ENCODE measurements at regions not wholly inside any gene's neighbourhood (a gene's known extent, or its start where the extent isn't known, plus 50 kb on each side); places are given as distances from the start of the nearest gene placed in this dataset.

DNA sequence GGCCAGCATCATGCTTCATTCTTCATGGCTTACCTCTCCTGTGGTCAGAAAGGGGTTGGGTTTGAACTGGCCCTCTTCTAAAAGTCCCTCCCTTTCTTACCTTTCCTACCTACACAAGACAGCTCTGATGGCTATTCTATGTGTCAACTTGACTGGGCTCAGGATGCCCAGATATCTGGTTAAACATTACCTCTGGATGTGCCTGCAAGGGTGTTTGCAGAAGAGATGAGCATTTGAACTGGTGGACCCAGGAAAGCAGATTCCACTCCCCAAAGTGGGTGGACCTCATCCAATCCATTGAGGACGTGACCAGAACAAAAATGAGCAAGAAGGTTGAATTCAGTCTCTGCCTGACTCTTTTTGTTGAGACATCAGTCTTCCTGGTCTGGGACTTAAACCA lies 79.0 kb upstream of the TCF7L2 start:
- DNase-seq, result no peak

DNA sequence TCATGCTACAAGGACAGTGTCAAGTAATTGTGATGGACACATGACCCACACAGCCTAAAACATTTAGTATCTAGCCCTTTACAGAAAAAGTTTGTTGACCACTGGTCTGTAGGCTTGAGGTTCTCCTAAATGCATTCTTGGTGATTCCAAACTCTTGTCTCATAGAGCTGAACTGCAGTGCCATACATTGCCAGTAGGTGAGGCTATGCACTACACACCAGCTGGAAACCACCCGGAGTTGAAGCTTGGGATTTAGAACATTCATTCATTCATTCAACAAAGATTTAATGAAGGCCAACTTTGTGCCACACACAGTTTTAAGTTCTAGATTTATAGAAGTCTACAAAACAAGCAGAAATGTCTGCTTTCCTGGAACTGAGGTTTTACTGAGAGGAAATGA lies 77.3 kb upstream of the TCF7L2 start:
- DNase-seq, result no peak

DNA sequence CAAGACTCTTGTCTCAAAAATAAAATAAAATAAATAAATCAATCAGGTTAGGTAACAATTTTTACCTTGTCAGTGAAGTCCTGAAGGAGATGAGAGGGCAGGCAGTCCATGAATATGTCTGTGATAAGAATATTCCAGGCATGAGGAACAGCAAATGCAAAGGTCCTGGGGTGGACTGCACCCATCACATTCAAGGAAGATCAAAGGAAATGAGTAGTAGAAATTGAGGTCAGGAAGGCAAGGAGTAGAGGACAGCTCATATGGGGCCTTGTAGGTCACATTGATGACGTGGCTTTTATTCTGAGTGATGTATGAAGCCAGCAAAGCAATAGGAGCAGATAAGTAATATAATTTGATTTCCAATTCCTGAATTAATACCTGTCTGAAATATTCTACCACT lies 76.5 kb upstream of the TCF7L2 start:
- DNase-seq, result no peak

DNA sequence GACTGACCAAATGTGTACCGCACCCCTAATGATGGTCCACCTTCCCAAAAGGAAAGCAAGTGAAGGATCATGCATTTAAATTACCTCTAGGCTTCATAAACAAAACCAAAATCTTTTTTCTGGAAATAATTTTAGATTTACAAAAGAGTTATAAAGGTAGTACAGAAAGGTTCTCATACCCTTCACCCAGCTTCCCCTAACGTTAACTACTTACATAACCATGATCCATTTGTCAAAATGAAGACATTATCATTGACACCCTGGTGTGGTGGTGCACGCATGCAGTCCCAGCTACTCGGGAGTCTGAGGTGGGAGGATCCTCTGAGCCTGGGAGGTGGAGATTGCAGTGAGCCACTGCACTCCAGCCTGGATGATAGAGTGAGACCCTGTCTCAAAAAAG lies 75.1 kb upstream of the TCF7L2 start:
- DNase-seq, result no peak

DNA sequence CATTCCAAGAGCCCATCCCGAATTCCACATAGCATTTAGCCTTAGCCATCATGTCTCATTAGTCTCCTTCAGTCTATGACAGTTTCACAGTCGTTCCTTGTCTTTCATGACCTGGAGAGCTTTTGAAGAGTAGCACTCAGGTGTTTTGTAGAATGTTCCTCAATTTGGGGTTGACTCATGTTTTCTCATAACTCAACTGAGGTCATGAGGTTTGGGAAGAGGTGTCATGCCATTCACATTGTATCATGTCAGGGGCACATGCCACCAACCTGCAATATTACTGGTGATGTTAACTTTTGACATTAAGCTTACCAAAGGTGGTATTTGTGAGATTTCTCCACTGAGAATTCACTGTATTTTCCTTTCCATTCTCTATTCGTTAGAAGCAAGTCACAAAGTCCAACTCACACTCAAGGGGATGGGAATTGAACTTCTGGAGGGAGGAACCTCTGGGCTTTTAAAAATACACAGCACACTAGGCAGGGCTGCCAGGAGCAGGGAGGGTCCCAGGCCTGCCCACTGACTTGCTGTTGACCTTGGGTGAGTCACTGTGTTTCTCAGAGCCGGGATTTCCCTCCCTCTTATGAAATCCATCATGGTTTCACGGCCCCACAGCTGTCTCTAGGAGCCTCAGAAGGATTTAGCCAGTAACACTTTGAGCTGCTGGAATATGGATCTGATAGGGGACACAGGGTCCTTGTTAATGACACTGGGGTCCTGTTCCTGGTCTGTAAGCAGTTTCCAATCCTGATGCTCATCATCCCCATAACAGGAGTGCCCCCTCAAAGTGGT lies 74.4 kb upstream of the TCF7L2 start:
- peak; percentile 53 for DNase-seq

DNA sequence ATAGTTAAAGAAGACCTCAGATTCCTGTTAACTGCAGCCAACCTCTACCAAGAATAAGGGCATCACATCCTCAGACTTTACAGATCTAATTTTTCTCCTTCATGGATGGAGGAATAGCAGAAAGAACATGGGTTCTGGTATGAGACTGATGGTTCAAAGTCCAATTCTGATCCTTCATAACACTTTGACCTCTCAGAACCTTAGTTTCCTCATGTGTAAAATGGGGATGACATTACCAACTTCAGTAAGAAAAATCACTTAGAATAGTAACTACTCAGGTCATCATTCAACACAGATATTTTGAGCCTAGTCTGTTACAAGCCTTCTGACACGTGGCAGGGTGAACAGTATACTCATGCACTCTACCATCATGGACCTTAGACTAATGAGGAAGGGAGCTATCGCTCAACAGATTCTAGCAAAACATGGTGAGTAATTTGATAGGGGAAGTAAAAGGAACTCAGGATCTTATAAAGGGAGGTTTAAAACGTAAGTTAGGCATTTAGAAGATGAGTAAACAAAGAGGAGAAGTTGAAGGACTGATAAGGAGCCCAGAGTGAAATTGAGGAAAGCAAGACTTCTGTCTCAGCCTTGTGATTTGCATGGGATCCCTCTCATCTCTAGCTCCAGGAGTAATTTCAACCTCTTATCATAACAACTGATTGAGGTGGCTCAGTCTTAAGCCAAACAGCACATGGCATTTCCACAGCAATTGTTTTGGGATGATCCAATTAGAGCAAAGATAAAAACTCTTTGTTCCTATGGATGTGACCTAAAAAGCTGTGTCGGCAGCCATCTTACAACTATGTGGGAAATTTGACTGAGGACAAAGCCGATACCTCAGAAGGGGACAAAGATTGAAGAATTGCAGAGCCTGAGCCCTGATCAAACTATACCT lies 69.2 kb upstream of the TCF7L2 start:
- DNase-seq, result no peak

DNA sequence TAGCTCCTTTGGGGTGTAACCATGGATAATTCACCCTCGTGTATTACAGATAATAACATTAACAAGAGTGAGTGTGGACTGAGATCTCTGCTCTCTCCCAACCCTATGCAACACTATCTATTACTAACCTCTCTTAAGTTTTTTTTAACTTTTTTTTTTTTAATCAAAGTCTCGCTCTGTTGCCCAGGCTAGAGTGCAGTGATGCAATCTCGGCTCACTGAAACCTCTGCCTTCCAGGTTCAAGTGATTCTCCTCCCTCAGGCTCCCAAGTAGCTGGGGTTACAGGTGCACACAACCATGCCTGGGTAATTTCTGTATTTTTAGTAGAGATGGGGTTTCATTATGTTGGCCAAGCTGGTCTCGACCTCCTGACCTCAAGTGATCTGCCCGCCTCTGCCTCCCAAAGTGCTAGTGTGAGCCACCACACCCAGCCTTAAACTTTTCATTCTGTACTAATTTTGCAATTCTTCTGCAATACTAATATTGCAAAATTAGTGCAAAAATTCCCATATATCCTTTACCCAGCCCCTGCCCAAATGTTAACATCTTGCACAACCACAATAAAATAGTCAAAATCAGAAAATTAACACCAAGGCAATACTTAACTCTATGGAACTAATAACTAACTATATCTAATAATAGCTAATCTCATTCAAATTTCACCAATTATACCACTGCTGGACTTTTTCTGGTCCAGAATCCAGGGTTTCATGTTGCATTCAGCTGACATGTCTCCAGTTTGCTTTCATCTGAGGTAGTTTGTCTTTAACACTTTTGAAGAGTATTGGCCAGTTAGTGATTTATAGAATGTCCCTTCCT lies 66.5 kb upstream of the TCF7L2 start:
- no peak for DNase-seq

DNA sequence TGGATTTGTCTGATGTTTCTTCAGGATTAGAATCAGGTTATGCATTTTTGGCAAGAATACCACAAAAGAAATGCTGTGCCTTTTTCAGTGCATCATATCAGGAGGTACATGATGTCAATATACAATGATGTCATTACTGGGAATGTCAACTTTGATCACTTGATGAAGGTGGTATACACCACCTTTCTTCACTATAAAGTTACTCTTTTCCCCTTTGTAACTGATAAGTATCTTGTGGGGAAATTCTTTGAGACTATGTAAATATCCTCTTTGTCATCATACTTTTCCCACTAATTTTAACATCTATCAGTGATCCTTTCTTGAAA lies 65.9 kb upstream of the TCF7L2 start:
- DNase-seq, result no peak

DNA sequence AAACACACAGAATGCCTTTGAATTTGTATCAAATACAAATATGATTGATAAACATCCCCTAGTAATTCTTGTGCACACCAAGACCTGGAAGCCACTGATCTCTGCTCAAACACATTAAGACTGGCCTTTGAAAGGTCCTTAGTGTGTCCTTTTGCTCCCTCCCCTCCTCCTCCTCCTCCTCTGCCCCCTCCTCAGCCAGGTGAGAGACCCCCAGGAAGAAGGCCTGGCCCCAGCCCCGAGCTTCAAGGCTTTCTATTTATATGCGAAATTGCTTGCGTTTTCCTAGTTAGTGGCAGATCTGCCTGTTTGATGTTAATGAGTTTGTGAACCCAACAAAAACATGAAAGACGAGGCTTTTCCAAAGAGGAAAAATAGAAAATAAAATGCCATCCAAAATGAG lies 63.6 kb upstream of the TCF7L2 start:
- no peak for DNase-seq

DNA sequence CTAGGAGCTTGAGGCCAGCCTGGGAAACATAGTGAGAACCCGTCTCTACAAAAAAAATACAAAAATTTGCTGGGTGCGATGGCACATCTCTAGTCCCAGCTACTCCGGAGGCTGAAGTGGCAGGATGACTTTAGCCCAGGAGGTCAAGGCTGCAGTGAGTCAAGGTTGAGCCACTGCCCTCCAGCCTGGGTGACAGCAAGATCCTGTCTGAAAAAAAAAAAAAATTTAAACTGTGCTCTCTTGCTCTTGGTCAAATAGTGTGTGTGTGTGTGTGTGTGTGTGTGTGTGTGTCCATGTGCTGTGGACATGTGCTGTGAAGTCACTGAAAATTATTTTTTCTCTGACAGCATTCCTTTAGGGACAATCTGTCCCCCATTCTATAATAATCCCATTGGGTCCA lies 62.1 kb upstream of the TCF7L2 start:
- DNase-seq, result no peak

DNA sequence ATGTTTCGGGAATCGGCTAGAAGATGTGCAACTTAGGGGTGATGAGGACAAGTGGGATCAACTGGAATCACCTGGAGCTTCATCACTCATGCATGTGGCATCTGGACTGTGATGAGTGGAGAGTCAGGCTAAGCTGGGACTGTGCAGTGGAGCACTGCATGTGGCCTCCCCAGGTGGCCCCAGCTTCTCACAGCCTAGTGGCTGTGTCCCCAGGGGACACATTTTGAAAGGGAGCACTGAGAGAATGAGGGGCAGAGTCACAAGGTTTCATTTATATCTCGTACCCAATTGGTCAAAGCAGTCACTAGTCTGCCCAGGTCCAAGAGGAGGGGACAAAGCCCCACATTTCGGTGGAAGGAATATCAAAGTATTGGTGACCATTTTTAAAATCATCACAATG lies 54.8 kb upstream of the TCF7L2 start:
- DNase-seq, result no peak

DNA sequence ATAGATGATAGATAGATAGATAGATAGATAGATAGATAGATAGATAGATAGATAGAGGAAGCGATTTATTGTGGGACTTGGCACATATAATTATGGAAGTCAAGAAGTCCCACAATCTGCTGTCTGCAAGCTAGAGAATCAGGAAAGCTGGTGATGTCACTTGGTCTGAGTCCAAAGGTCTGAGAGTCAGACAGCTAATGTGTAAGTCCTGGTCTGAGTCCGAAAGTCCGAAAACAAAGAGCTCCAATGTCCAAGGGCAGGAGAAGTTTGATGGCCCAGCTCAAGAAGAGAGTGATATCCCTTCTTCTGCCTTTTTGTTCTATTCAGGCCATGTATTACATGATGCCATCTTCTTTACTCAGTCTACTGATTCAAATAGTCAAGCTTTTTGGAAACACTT lies 53.8 kb upstream of the TCF7L2 start:
- no peak for DNase-seq

DNA sequence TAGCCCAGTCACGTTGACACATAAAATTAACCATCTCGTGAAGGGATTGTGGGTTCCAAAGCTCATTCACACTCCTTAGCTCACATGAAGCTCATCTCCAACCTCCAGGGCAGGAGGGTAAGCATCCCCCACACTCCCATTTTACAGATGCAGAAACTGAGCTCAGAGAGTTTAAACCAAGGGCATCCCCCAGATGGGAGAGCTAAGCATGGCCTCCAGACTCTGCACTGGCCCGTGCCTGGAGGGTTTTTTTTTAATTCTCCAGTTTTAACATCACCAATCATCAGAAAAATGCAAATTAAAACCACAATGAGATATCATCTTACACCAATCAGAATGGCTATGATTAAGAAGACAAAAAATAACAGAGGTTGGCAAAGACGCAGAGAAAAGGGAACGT lies 53.3 kb upstream of the TCF7L2 start:
- no peak for DNase-seq

DNA sequence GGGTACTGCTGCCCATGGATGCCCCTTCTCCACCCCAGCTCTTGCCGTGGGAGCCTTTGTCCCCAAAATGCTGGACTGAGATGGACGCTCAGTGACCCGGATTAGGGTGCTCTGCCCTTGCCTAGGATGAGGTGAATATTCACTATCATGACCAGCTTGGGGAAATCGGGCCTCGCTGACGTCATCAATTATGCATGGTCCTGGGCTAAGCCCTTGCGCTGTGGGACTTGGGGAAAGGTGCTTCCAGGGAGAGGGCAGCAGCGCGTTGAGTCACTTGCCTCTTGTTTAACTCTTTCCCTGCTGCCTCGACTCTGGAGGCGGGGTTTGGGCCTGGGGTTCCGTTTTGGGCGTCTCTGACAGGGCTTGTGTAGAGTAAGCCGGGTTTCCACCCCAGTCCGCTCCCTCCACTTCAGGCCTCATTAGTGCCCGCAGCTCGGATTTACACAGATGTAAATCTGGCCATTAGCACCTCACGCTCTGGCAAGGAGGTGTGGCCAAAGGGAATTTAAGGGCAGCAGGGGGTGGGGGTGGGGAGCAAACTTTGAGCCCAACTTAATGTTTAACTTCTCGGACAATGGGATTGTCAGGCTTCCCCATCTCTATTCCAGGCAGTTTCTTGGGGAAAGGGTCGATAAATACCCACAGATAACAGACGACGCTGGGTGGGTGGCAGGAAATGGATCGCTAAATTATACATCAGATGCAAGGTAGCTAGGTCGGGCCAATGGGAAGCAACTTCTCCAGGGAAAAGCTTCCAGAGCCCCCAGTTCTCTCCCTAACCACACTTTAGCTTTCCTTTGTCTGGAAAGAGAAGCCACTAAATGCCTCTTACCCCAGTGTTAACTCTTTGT lies 51.3 kb upstream of the TCF7L2 start:
- DNase-seq, result peak; percentile 45

DNA sequence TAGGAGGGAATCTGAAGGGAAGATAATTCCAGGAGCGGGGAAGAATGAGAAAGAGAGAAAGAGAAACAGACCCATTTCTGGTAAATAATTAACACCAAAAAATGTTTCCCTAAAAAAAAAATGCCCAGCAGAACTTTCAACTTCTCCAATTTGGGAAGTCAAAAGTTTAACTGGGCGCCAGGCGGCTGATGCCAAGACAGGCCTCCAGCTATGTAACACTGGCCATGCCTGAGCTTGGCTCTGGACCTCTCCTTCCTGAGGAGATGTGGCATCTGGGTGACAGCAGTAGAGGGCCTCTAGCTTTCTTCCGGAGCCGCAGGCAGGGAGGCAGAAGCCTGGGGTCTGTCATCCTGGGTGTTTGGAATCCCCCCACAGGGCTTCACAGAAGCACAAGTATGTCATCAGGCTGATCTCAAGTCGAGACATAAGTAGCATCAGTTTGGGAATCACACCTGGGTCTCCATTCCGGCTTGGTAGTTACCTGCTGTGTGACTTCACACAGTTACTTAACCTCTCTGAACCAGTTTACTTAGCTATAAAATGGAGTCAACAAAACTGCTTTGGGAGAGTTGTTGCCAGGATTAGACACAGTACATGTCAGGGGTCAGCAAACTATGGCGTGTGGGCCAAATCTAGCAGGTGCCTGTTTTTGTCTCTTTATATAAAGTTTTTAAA lies 50.5 kb upstream of the TCF7L2 start:
- DNase-seq, result no peak
